OCI-LY1 (cell line): ENCODE measurements at regions not wholly inside any gene's neighbourhood (a gene's known extent, or its start where the extent isn't known, plus 50 kb on each side); places are given as distances from the start of the nearest gene placed in this dataset.

Source experiments
- H2AFZ ChIP-seq: fragments of 200-600 bp; sonication (generic), shearing (Covaris generic); 2 replicates; pipeline ENCODE4 v1.6.0; 2014; ENCODE audit warnings: antibody characterized with exemption, mild to moderate bottlenecking, low read length
- H3F3A ChIP-seq: fragments of 200-600 bp; sonication (generic), shearing (Covaris generic); 2 replicates; pipeline ENCODE4 v1.6.0; 2014; ENCODE audit warnings: mild to moderate bottlenecking, antibody characterized with exemption, low read length, moderate library complexity; ENCODE audit not compliant: insufficient read depth
- H3K27ac ChIP-seq: fragments of 200-600 bp; sonication (generic); 2 replicates; pipeline ENCODE4 v1.5.1; 2014; ENCODE audit warnings: low read length, mixed run types, mild to moderate bottlenecking, low read depth; ENCODE audit not compliant: poor library complexity, severe bottlenecking
- H3K27me3 ChIP-seq: fragments of 200-600 bp; sonication (generic); 2 replicates; pipeline ENCODE4 v1.6.0; 2014; ENCODE audit warnings: antibody characterized with exemption, mild to moderate bottlenecking, low read length, moderate library complexity; ENCODE audit not compliant: insufficient read depth
- H3K36me3 ChIP-seq: fragments of 200-600 bp; sonication (generic); 2 replicates; pipeline ENCODE4 v1.6.1; 2014; ENCODE audit warnings: mild to moderate bottlenecking, antibody characterized with exemption, low read length, moderate library complexity, mixed read lengths; ENCODE audit not compliant: insufficient read depth
- H3K4me1 ChIP-seq: fragments of 200-600 bp; sonication (generic); 2 replicates; pipeline ENCODE4 v1.5.1; 2014; ENCODE audit warnings: mild to moderate bottlenecking, low read length, moderate library complexity; ENCODE audit not compliant: insufficient read depth, severe bottlenecking
- H3K4me2 ChIP-seq: fragments of 200-600 bp; sonication (generic), shearing (Covaris generic); 2 replicates; pipeline ENCODE4 v1.6.1; 2014; ENCODE audit warnings: low read length
- H3K4me3 ChIP-seq: fragments of 200-600 bp; sonication (generic); 2 replicates; pipeline ENCODE4 v1.5.1; 2014; ENCODE audit warnings: low read length, low read depth, mild to moderate bottlenecking, mixed read lengths; ENCODE audit not compliant: poor library complexity, severe bottlenecking
- H3K79me2 ChIP-seq: fragments of 200-600 bp; shearing (Covaris generic); 2 replicates; pipeline ENCODE4 v1.6.1; 2016; ENCODE audit warnings: mixed run types, low read length, mixed read lengths; ENCODE audit not compliant: insufficient read depth
- H3K9ac ChIP-seq: fragments of 200-600 bp; sonication (generic), shearing (Covaris generic); 2 replicates; pipeline ENCODE4 v1.6.1; 2014; ENCODE audit warnings: mild to moderate bottlenecking, low read length, mixed read lengths
- H3K9me2 ChIP-seq: fragments of 200-600 bp; sonication (generic), shearing (Covaris generic); 2 replicates; pipeline ENCODE4 v1.6.1; 2014; ENCODE audit warnings: low read depth, mild to moderate bottlenecking, low read length, mixed read lengths
- H3K9me3 ChIP-seq: fragments of 200-600 bp; shearing (Covaris generic); 2 replicates; pipeline ENCODE4 v1.6.1; 2014; ENCODE audit warnings: low read length, mixed read lengths
- H4K20me1 ChIP-seq: fragments of 200-600 bp; sonication (generic), shearing (Covaris generic); 2 replicates; pipeline ENCODE4 v1.6.0; 2016; ENCODE audit warnings: mild to moderate bottlenecking, low read length; ENCODE audit not compliant: insufficient read depth
- EZH2 ChIP-seq: fragments of 200-600 bp; sonication (generic), shearing (Covaris generic); IDR thresholded peaks from 2 replicates; pipeline ENCODE4 v1.8.0; 2017; ENCODE audit warnings: borderline replicate concordance, mixed run types, mild to moderate bottlenecking, antibody characterized with exemption, low read length, moderate library complexity, mixed read lengths
- TF ChIP-seq, protein P1 (sequence below): fragments of 200-600 bp; sonication (generic), shearing (Covaris generic); IDR thresholded peaks from 2 replicates; pipeline ENCODE4 v1.5.1; 2017; ENCODE audit warnings: mild to moderate bottlenecking, antibody characterized with exemption, low read length, moderate library complexity, mixed read lengths

GRCh38 chr2:30326497-30326896 lies 95.2 kb downstream of the LBH start:
- no peak overlapping the region for H3K4me2 ChIP-seq
- H3K9me2 ChIP-seq, result no peaks in the 10 kb centered on the region
- H3K79me2 ChIP-seq, result no peaks in the 10 kb centered on the region
- no peak overlapping the region for H3K27ac ChIP-seq
- TF ChIP-seq EZH2, result no peak
- TF ChIP-seq, protein P1, sequence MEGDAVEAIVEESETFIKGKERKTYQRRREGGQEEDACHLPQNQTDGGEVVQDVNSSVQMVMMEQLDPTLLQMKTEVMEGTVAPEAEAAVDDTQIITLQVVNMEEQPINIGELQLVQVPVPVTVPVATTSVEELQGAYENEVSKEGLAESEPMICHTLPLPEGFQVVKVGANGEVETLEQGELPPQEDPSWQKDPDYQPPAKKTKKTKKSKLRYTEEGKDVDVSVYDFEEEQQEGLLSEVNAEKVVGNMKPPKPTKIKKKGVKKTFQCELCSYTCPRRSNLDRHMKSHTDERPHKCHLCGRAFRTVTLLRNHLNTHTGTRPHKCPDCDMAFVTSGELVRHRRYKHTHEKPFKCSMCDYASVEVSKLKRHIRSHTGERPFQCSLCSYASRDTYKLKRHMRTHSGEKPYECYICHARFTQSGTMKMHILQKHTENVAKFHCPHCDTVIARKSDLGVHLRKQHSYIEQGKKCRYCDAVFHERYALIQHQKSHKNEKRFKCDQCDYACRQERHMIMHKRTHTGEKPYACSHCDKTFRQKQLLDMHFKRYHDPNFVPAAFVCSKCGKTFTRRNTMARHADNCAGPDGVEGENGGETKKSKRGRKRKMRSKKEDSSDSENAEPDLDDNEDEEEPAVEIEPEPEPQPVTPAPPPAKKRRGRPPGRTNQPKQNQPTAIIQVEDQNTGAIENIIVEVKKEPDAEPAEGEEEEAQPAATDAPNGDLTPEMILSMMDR, result no peak
- H2AFZ ChIP-seq, result no peak overlapping the region
- no peak overlapping the region for H3K4me3 ChIP-seq
- H3F3A ChIP-seq, result no peaks in the 10 kb centered on the region
- no peaks in the 10 kb centered on the region for H3K36me3 ChIP-seq
- no peaks in the 10 kb centered on the region for H4K20me1 ChIP-seq
- no peaks in the 10 kb centered on the region for H3K27me3 ChIP-seq
- H3K9ac ChIP-seq, result no peak overlapping the region
- no peaks in the 10 kb centered on the region for H3K4me1 ChIP-seq
- H3K9me3 ChIP-seq, result no peaks in the 10 kb centered on the region

- H3K9me3 ChIP-seq, result no peaks in the 10 kb centered on the region
- no peaks in the 10 kb centered on the region for H3F3A ChIP-seq
- no peaks in the 10 kb centered on the region for H3K79me2 ChIP-seq
- H2AFZ ChIP-seq, result no peak overlapping the region
- no peaks in the 10 kb centered on the region for H3K36me3 ChIP-seq
- no peaks in the 10 kb centered on the region for H3K27me3 ChIP-seq
- H3K27ac ChIP-seq, result no peak overlapping the region
- no peak overlapping the region for H3K4me3 ChIP-seq
- TF ChIP-seq, protein P1, result no peak
- no peak for TF ChIP-seq EZH2
- H3K4me2 ChIP-seq, result no peak overlapping the region
- no peak overlapping the region for H3K9ac ChIP-seq
- no peaks in the 10 kb centered on the region for H3K9me2 ChIP-seq
- H4K20me1 ChIP-seq, result no peaks in the 10 kb centered on the region
- no peaks in the 10 kb centered on the region for H3K4me1 ChIP-seq
Measured at GRCh38 chr2:30331038-30331437, 99.7 kb downstream of the LBH start.

- Histone ChIP-seq H3F3A (no peaks in the 10 kb centered on the region), H3K27ac (no peak overlapping the region), H3K4me1 (peaks cover 5% of the 10 kb centered on the region), H3K4me2 (no peak overlapping the region), H3K79me2 (no peaks in the 10 kb centered on the region), H3K9me3 (no peaks in the 10 kb centered on the region), H3K36me3 (no peaks in the 10 kb centered on the region), H3K4me3 (no peak overlapping the region), H3K9me2 (no peaks in the 10 kb centered on the region), H3K9ac (no peak overlapping the region), H3K27me3 (no peaks in the 10 kb centered on the region), H2AFZ (no peak overlapping the region), H4K20me1 (no peaks in the 10 kb centered on the region)
- TF ChIP-seq EZH2, result no peak
- TF ChIP-seq, protein P1, result no peak
Measured at GRCh38 chr2:30331869-30332268, 100.5 kb downstream of the LBH start.
